Gastroesophageal sphincter (tissue), 4 donors: ENCODE measurements at regions not wholly inside any gene's neighbourhood (a gene's known extent, or its start where the extent isn't known, plus 50 kb on each side); places are given as distances from the start of the nearest gene placed in this dataset.

Experiments
- ATAC-seq: fragments of 150-250 bp; one replicate; pipeline ENCODE4 v1.9.1; 2016; ENCODE audit warnings: mild to moderate bottlenecking, moderate library complexity
- H3K27ac ChIP-seq, 4 donors: fragments of 200-600 bp; sonication (generic) in 3 of 4; 1 replicate in 3 of 4; 2 replicates in 1 of 4; pipeline ENCODE4 v1.5.1; 2016 to 2019
- H3K27me3 ChIP-seq: fragments of 200-600 bp; sonication (generic); one replicate; pipeline ENCODE4 v1.5.1; 2019
- H3K36me3 ChIP-seq, 2 donors: fragments of 200-600 bp; sonication (generic); one replicate each; pipeline ENCODE4 v1.5.1; 2019; ENCODE audit warnings: control low read depth in 1 of 2
- H3K4me1 ChIP-seq, 3 donors: fragments of 200-600 bp; sonication (generic); 1 replicate in 2 of 3; 2 replicates in 1 of 3; pipeline ENCODE4 v1.5.1; 2016 to 2019; ENCODE audit warnings: control low read depth in 2 of 3
- H3K4me3 ChIP-seq, 2 donors: fragments of 200-600 bp; sonication (generic); one replicate each; pipeline ENCODE4 v1.5.1; 2019; ENCODE audit warnings: mild to moderate bottlenecking in 1 of 2, moderate library complexity in 1 of 2
- H3K9me3 ChIP-seq, 3 donors: fragments of 200-600 bp; sonication (generic); one replicate each; pipeline ENCODE4 v1.5.1; 2017 to 2019; ENCODE audit warnings: control low read depth in 2 of 3
- CTCF ChIP-seq, 4 experiments: fragments of 200-600 bp in 2 of 4; fragments of 450-650 bp in 2 of 4; sonication (generic) in 1 of 4; IDR thresholded peaks; one replicate each; pipeline ENCODE4 v1.5.1; 2017 to 2019; ENCODE audit warnings: antibody characterized with exemption in 4 of 4, mild to moderate bottlenecking in 2 of 4, moderate library complexity in 2 of 4
- EP300 ChIP-seq: sonication (generic); formaldehyde crosslinking; IDR thresholded peaks from one replicate; pipeline ENCODE4 v1.6.1; 2017; ENCODE audit warnings: antibody characterized with exemption, mild to moderate bottlenecking
- POLR2A ChIP-seq, 2 donors: fragments of 450-650 bp; IDR thresholded peaks; one replicate each; pipeline ENCODE4 v1.6.1; 2017; ENCODE audit warnings: antibody characterized with exemption in 2 of 2, mild to moderate bottlenecking in 2 of 2, moderate library complexity in 1 of 2
- POLR2AphosphoS5 ChIP-seq: sonication (generic); formaldehyde crosslinking; IDR thresholded peaks from one replicate; pipeline ENCODE4 v1.6.1; 2017; ENCODE audit warnings: antibody characterized with exemption
- WGBS, 2 donors: methylation state at CpG; one replicate each; pipeline ENCODE4 v1.1.5; 2018; ENCODE audit warnings: low coverage in 1 of 2; 5-methylcytosine and 5-hydroxymethylcytosine counted together

GRCh38 chr4:27467351-27467750, 606.7 kb downstream of the STIM2 start:
- ATAC-seq: no peak
- Histone ChIP-seq H3K4me3 (no peak overlapping the region), H3K27me3 (no peaks in the 10 kb centered on the region), H3K27ac (no peak overlapping the region), H3K4me1 (no peaks in the 10 kb centered on the region), H3K36me3 (no peaks in the 10 kb centered on the region), H3K9me3 (no peaks in the 10 kb centered on the region)
- TF ChIP-seq POLR2A (IDR thresholded peaks at IDR 0.05): no peak
- TF ChIP-seq POLR2AphosphoS5: no peak

GRCh38 chr4:27472364-27472763, 611.7 kb downstream of the STIM2 start:
- Histone ChIP-seq H3K36me3 (no peaks in the 10 kb centered on the region), H3K4me1 (no peaks in the 10 kb centered on the region), H3K9me3 (no peaks in the 10 kb centered on the region), H3K27ac (no peak overlapping the region), H3K4me3 (no peak overlapping the region), H3K27me3 (no peaks in the 10 kb centered on the region)
- TF ChIP-seq POLR2A (IDR thresholded peaks at IDR 0.05) (no peak), CTCF (IDR thresholded peaks at IDR 0.05) (no peak), POLR2AphosphoS5 (no peak), EP300 (no peak)
- ATAC-seq: no peak
- 100% methylated on average over 1 of the region's 1 CpG; no CpG with 5 or more reads in 1 of the 2 donors for WGBS, 2 donors

GRCh38 chr4:27474691-27475090, 614.0 kb downstream of the STIM2 start:
- H3K27me3 ChIP-seq: no peaks in the 10 kb centered on the region
- TF ChIP-seq POLR2AphosphoS5 (no peak), CTCF (IDR thresholded peaks at IDR 0.05) (no peak), EP300 (no peak), POLR2A (IDR thresholded peaks at IDR 0.05) (no peak)
- no peaks in the 10 kb centered on the region for H3K36me3 ChIP-seq
- H3K4me3 ChIP-seq: no peak overlapping the region
- ATAC-seq: no peak
- H3K4me1 ChIP-seq: no peaks in the 10 kb centered on the region
- H3K9me3 ChIP-seq: no peaks in the 10 kb centered on the region
- 92 to 100% methylated on average over 1 of the region's 1 CpG for WGBS, 2 donors
- no peak overlapping the region for H3K27ac ChIP-seq

- ATAC-seq: no peak
- no peaks in the 10 kb centered on the region for H3K9me3 ChIP-seq
- H3K36me3 ChIP-seq: no peaks in the 10 kb centered on the region
- no peak for TF ChIP-seq EP300
- TF ChIP-seq POLR2AphosphoS5: no peak
- TF ChIP-seq CTCF (IDR thresholded peaks at IDR 0.05): no peak
- no peak for TF ChIP-seq POLR2A (IDR thresholded peaks at IDR 0.05)
- H3K4me3 ChIP-seq: no peak overlapping the region
- WGBS, 2 donors: 90 to 100% methylated on average over 4 to 7 of the region's 8 CpGs
- H3K27me3 ChIP-seq: no peaks in the 10 kb centered on the region
- no peak overlapping the region for H3K27ac ChIP-seq
- no peaks in the 10 kb centered on the region for H3K4me1 ChIP-seq
Measured at GRCh38 chr4:27484216-27484615, 623.6 kb downstream of the STIM2 start.

GRCh38 chr4:27490315-27490714, 629.7 kb downstream of the STIM2 start:
- WGBS, 2 donors: 80 to 94% methylated on average over 1 to 3 of the region's 4 CpGs
- no peaks in the 10 kb centered on the region for H3K36me3 ChIP-seq
- ATAC-seq: no peak
- H3K4me3 ChIP-seq: no peak overlapping the region
- no peaks in the 10 kb centered on the region for H3K4me1 ChIP-seq
- H3K9me3 ChIP-seq: no peaks in the 10 kb centered on the region
- H3K27ac ChIP-seq: no peak overlapping the region
- no peak for TF ChIP-seq EP300
- no peak for TF ChIP-seq CTCF (IDR thresholded peaks at IDR 0.05)
- no peak for TF ChIP-seq POLR2A (IDR thresholded peaks at IDR 0.05)
- TF ChIP-seq POLR2AphosphoS5: no peak
- H3K27me3 ChIP-seq: no peaks in the 10 kb centered on the region
